ENCODE measurements at regions not wholly inside any gene's neighbourhood (a gene's known extent, or its start where the extent isn't known, plus 50 kb on each side); places are given as distances from the start of the nearest gene placed in this dataset.

DNA sequence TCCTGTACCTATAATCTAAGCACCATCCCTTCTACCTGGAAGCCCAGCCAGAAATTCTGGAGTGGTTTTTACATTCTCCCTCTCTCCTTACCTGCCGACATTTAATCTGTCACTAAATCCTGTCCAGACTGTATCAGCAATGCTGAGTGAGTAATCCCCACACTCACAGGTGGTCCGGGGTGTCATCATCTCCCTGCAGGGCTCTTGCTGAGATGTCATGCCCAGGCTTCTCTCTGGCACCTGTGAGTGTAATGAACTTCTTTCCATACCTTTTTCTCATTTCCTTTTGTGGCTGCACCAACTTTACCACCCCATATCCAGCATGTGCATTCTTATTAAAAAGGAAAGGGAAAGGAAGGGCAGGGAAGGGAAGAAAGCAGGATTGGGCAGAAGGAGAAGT lies 355.2 kb downstream of the CCSER2 start:
- Histone ChIP-seq H3K9ac (ENCODE audit: low read depth, low read length) (no peak overlapping the region), H3K36me3 (ENCODE audit: control insufficient read depth, insufficient read depth, low read length) (no peaks in the 10 kb centered on the region), H3K27me3 (ENCODE audit: control insufficient read depth, insufficient read depth, low read length) (no peaks in the 10 kb centered on the region), H3K4me1 (ENCODE audit: control insufficient read depth, insufficient read depth, low read length) (no peaks in the 10 kb centered on the region), H3K4me3 (ENCODE audit: low read depth, low read length) (no peak overlapping the region), H3K9me3 (ENCODE audit: control insufficient read depth, insufficient read depth, low read length) (no peaks in the 10 kb centered on the region)

- H3K27me3 ChIP-seq (ENCODE audit: control insufficient read depth, insufficient read depth, low read length): no peaks in the 10 kb centered on the region
Observed at GRCh38 chr10:84683980-84684740, 355.8 kb downstream of the CCSER2 start.

GRCh38 chr10:84685047-84685660 lies 356.8 kb downstream of the CCSER2 start:
- Histone ChIP-seq H3K4me3 (ENCODE audit: low read depth, low read length) (no peak overlapping the region), H3K9me3 (ENCODE audit: control insufficient read depth, insufficient read depth, low read length) (no peaks in the 10 kb centered on the region), H3K27me3 (ENCODE audit: control insufficient read depth, insufficient read depth, low read length) (no peaks in the 10 kb centered on the region), H3K9ac (ENCODE audit: low read depth, low read length) (no peak overlapping the region), H3K36me3 (ENCODE audit: control insufficient read depth, insufficient read depth, low read length) (no peaks in the 10 kb centered on the region), H3K4me1 (ENCODE audit: control insufficient read depth, insufficient read depth, low read length) (no peaks in the 10 kb centered on the region)

More at GRCh38 chr10:84683980-84684740, 355.8 kb downstream of the CCSER2 start:
- no peak overlapping the region for H3K9ac ChIP-seq (ENCODE audit: low read depth, low read length)
- no peaks in the 10 kb centered on the region for H3K4me1 ChIP-seq (ENCODE audit: control insufficient read depth, insufficient read depth, low read length)
- H3K4me3 ChIP-seq (ENCODE audit: low read depth, low read length): no peak overlapping the region
- no peaks in the 10 kb centered on the region for H3K36me3 ChIP-seq (ENCODE audit: control insufficient read depth, insufficient read depth, low read length)
- H3K9me3 ChIP-seq (ENCODE audit: control insufficient read depth, insufficient read depth, low read length): no peaks in the 10 kb centered on the region

- Histone ChIP-seq H3K36me3 (ENCODE audit: control insufficient read depth, insufficient read depth, low read length) (no peaks in the 10 kb centered on the region), H3K4me1 (ENCODE audit: control insufficient read depth, insufficient read depth, low read length) (no peaks in the 10 kb centered on the region), H3K9me3 (ENCODE audit: control insufficient read depth, insufficient read depth, low read length) (no peaks in the 10 kb centered on the region), H3K4me3 (ENCODE audit: low read depth, low read length) (no peak overlapping the region), H3K27me3 (ENCODE audit: control insufficient read depth, insufficient read depth, low read length) (no peaks in the 10 kb centered on the region), H3K9ac (ENCODE audit: low read depth, low read length) (no peak overlapping the region)
Observed at GRCh38 chr10:84693006-84693405, 364.6 kb downstream of the CCSER2 start.

DNA sequence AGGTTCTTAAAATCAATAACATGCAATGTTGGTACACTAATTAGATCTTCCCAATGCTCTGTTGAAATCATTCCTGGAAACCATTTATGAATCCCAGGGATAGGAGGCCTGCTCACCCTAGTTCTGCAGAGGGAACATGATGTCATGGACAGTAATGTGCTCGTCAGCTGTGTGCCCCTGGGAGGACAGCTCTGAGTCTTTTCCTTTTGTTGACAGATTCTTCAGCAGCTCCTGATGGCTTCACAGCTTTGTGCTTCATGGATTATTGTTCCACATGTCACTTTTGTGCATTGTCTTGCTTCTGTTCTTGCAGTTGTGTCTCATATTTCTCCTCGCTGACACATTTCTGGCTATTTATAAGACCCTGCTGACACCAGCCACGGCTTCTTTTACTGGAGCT lies 367.5 kb downstream of the CCSER2 start:
- no peaks in the 10 kb centered on the region for H3K36me3 ChIP-seq (ENCODE audit: control insufficient read depth, insufficient read depth, low read length)
- H3K27me3 ChIP-seq (ENCODE audit: control insufficient read depth, insufficient read depth, low read length): no peaks in the 10 kb centered on the region
- no peaks in the 10 kb centered on the region for H3K4me1 ChIP-seq (ENCODE audit: control insufficient read depth, insufficient read depth, low read length)
- H3K9me3 ChIP-seq (ENCODE audit: control insufficient read depth, insufficient read depth, low read length): no peaks in the 10 kb centered on the region
- no peak overlapping the region for H3K4me3 ChIP-seq (ENCODE audit: low read depth, low read length)
- H3K9ac ChIP-seq (ENCODE audit: low read depth, low read length): no peak overlapping the region

GRCh38 chr10:84696610-84697009 lies 368.2 kb downstream of the CCSER2 start:
- Histone ChIP-seq H3K9ac (ENCODE audit: low read depth, low read length) (no peak overlapping the region), H3K4me1 (ENCODE audit: control insufficient read depth, insufficient read depth, low read length) (no peaks in the 10 kb centered on the region), H3K9me3 (ENCODE audit: control insufficient read depth, insufficient read depth, low read length) (no peaks in the 10 kb centered on the region), H3K27me3 (ENCODE audit: control insufficient read depth, insufficient read depth, low read length) (no peaks in the 10 kb centered on the region), H3K4me3 (ENCODE audit: low read depth, low read length) (no peak overlapping the region), H3K36me3 (ENCODE audit: control insufficient read depth, insufficient read depth, low read length) (no peaks in the 10 kb centered on the region)

DNA sequence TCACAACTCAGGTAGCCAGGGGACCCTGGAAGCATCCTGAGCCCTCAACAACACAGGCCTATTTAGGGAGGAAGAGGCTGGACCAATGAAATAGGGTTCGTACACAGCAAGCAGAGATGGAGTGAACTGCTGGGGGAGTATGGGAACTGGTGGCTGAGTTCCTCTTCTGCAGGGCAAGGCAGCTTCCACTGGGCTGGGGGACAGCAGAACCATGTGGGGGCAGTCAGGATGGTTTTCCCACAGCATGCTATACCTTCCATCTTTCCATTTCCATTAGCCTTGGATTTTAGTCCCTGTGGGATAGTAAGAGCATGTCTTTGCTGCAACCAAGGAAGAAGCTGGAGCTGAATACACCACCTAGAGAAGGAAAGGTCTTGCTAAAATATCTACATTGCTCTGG lies 370.6 kb downstream of the CCSER2 start:
- no peak overlapping the region for H3K4me3 ChIP-seq (ENCODE audit: low read depth, low read length)
- H3K36me3 ChIP-seq (ENCODE audit: control insufficient read depth, insufficient read depth, low read length): no peaks in the 10 kb centered on the region
- H3K27me3 ChIP-seq (ENCODE audit: control insufficient read depth, insufficient read depth, low read length): no peaks in the 10 kb centered on the region
- no peaks in the 10 kb centered on the region for H3K9me3 ChIP-seq (ENCODE audit: control insufficient read depth, insufficient read depth, low read length)
- no peak overlapping the region for H3K9ac ChIP-seq (ENCODE audit: low read depth, low read length)
- H3K4me1 ChIP-seq (ENCODE audit: control insufficient read depth, insufficient read depth, low read length): no peaks in the 10 kb centered on the region

DNA sequence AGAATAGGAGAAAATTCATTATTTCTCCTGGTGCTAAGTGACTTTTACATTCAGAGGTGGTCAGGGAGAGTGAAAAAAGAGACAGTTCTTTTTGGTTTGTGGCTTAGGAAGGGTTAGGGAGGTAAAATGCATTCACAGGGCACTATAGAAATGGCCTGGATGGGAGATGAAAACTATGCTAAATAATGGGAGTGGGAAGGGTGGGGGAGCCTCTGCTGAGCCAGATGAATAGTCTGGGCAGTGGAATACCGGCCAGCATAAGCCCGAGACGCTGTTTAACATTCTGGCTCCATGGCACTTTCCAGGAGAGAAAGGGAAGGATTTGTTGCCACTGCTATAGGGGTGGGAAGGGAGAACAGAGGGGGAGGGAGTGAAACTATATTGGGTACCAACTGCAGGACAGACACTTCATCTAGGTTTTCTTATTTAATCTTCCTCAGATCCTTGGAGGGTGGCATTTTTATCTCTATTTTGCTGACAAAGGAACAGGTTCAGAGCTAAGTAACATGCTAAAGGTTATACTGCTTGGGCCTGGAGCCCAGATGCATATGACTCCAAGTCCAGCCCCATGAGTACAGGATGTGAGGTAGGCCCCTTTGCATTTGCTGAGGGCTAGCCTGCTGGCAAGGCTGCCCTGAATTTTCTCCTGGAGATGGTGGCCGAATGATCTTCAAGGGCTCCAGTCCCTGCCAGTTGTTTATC lies 372.4 kb downstream of the CCSER2 start:
- H3K9me3 ChIP-seq (ENCODE audit: control insufficient read depth, insufficient read depth, low read length): no peaks in the 10 kb centered on the region
- H3K27me3 ChIP-seq (ENCODE audit: control insufficient read depth, insufficient read depth, low read length): no peaks in the 10 kb centered on the region
- H3K9ac ChIP-seq (ENCODE audit: low read depth, low read length): no peak overlapping the region
- no peaks in the 10 kb centered on the region for H3K36me3 ChIP-seq (ENCODE audit: control insufficient read depth, insufficient read depth, low read length)
- H3K4me1 ChIP-seq (ENCODE audit: control insufficient read depth, insufficient read depth, low read length): no peaks in the 10 kb centered on the region
- no peak overlapping the region for H3K4me3 ChIP-seq (ENCODE audit: low read depth, low read length)

DNA sequence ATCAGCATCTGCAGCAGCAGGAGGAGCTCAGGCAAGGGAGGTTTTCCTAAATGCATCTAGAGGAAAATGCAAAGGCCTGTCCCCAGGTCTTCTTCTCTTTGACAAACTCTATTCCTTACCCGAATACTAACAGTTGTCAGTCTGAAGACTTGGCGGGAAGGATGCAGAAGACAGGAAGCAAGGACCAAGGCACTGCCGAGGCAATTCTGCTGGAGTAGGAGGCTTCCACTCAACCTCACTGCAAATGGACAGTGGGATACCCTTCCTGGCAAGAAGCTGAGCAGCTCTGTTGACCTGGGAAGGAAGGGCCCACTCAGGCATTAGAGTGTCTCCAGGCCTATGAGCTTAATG lies 373.0 kb downstream of the CCSER2 start:
- H3K27me3 ChIP-seq (ENCODE audit: control insufficient read depth, insufficient read depth, low read length): no peaks in the 10 kb centered on the region
- no peaks in the 10 kb centered on the region for H3K9me3 ChIP-seq (ENCODE audit: control insufficient read depth, insufficient read depth, low read length)
- H3K4me3 ChIP-seq (ENCODE audit: low read depth, low read length): no peak overlapping the region
- no peak overlapping the region for H3K9ac ChIP-seq (ENCODE audit: low read depth, low read length)
- no peaks in the 10 kb centered on the region for H3K36me3 ChIP-seq (ENCODE audit: control insufficient read depth, insufficient read depth, low read length)
- H3K4me1 ChIP-seq (ENCODE audit: control insufficient read depth, insufficient read depth, low read length): no peaks in the 10 kb centered on the region

DNA sequence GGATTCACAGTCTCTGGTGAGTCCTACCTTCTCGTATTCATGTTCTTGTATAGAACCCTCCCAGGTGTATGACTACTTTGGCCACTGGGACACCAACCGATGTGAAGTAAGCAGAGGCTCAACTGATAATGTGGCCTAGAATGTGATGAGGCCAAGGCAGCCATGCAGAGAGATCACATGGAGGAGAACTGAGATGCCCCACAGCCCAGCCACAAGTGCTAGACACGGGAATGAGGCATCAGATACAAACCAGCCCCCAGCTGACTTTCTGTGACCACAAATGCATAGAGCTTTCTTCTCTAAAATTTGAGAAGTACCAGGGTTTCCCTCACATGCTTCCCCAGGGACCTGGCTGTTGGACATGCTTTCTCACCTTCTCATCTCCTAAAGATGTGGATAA lies 375.7 kb downstream of the CCSER2 start:
- Histone ChIP-seq H3K27me3 (ENCODE audit: control insufficient read depth, insufficient read depth, low read length) (no peaks in the 10 kb centered on the region), H3K9ac (ENCODE audit: low read depth, low read length) (no peak overlapping the region), H3K4me1 (ENCODE audit: control insufficient read depth, insufficient read depth, low read length) (no peaks in the 10 kb centered on the region), H3K4me3 (ENCODE audit: low read depth, low read length) (no peak overlapping the region), H3K36me3 (ENCODE audit: control insufficient read depth, insufficient read depth, low read length) (no peaks in the 10 kb centered on the region), H3K9me3 (ENCODE audit: control insufficient read depth, insufficient read depth, low read length) (no peaks in the 10 kb centered on the region)

- no peaks in the 10 kb centered on the region for H3K9me3 ChIP-seq (ENCODE audit: control insufficient read depth, insufficient read depth, low read length)
Observed at GRCh38 chr10:84706431-84706830, 378.0 kb downstream of the CCSER2 start.

GRCh38 chr10:84706875-84707274 lies 378.5 kb downstream of the CCSER2 start:
- Histone ChIP-seq H3K9ac (ENCODE audit: low read depth, low read length) (no peak overlapping the region), H3K36me3 (ENCODE audit: control insufficient read depth, insufficient read depth, low read length) (no peaks in the 10 kb centered on the region), H3K4me3 (ENCODE audit: low read depth, low read length) (no peak overlapping the region), H3K9me3 (ENCODE audit: control insufficient read depth, insufficient read depth, low read length) (no peaks in the 10 kb centered on the region), H3K4me1 (ENCODE audit: control insufficient read depth, insufficient read depth, low read length) (no peaks in the 10 kb centered on the region), H3K27me3 (ENCODE audit: control insufficient read depth, insufficient read depth, low read length) (no peaks in the 10 kb centered on the region)

More at GRCh38 chr10:84706431-84706830, 378.0 kb downstream of the CCSER2 start:
- Histone ChIP-seq H3K4me1 (ENCODE audit: control insufficient read depth, insufficient read depth, low read length) (no peaks in the 10 kb centered on the region), H3K27me3 (ENCODE audit: control insufficient read depth, insufficient read depth, low read length) (no peaks in the 10 kb centered on the region), H3K4me3 (ENCODE audit: low read depth, low read length) (no peak overlapping the region), H3K36me3 (ENCODE audit: control insufficient read depth, insufficient read depth, low read length) (no peaks in the 10 kb centered on the region), H3K9ac (ENCODE audit: low read depth, low read length) (no peak overlapping the region)

All from iPS-15b (cell line).